Neutrophil (primary cell): ENCODE measurements at regions not wholly inside any gene's neighbourhood (a gene's known extent, or its start where the extent isn't known, plus 50 kb on each side); places are given as distances from the start of the nearest gene placed in this dataset.
"Not testable (repeated sequence)": the region's sequence is repeated elsewhere in the genome, so short reads cannot be mapped to it uniquely, and the experiment has no call there.

ENCODE experiments used
- H3K27ac ChIP-seq: fragments of 200-600 bp; sonication (generic); 2 replicates; pipeline ENCODE4 v1.5.1; 2016; ENCODE audit warnings: mild to moderate bottlenecking, moderate library complexity
- H3K27me3 ChIP-seq: fragments of 200-600 bp; sonication (generic); 2 replicates; pipeline ENCODE4 v1.6.0; 2016; ENCODE audit warnings: mild to moderate bottlenecking
- H3K36me3 ChIP-seq: fragments of 200-600 bp; sonication (generic); 2 replicates; pipeline ENCODE4 v1.5.1; 2017
- H3K4me1 ChIP-seq, 2 experiments: fragments of 200-600 bp in 1 of 2; sonication (generic) in 1 of 2; 1 replicate in 1 of 2; 2 replicates in 1 of 2; pipeline versions ENCODE4 v1.5.1 to v1.6.1; 2013 to 2016; ENCODE audit warnings: low read depth in 1 of 2, low read length in 1 of 2, mild to moderate bottlenecking in 1 of 2, moderate library complexity in 1 of 2; ENCODE audit not compliant: control insufficient read depth in 1 of 2, insufficient read depth in 1 of 2
- H3K4me3 ChIP-seq, 2 experiments: fragments of 200-600 bp in 1 of 2; sonication (generic) in 1 of 2; 1 replicate in 1 of 2; 2 replicates in 1 of 2; pipeline ENCODE4 v1.5.1; 2013 to 2016; ENCODE audit warnings: low read depth in 1 of 2, low read length in 1 of 2, mild to moderate bottlenecking in 1 of 2, moderate library complexity in 1 of 2
- H3K9me3 ChIP-seq: fragments of 200-600 bp; sonication (generic); 2 replicates; pipeline ENCODE4 v1.5.1; 2016
- CTCF ChIP-seq: fragments of 200-600 bp; sonication (generic); IDR thresholded peaks from 2 replicates; pipeline ENCODE4 v1.5.1; 2016; ENCODE audit warnings: antibody characterized with exemption

GRCh38 chr1:157429601-157430240 is 122.6 kb downstream of the FCRL5 start:
- H3K4me3 ChIP-seq, result no peak overlapping the region
- H3K36me3 ChIP-seq, result no peaks in the 10 kb centered on the region
- H3K27me3 ChIP-seq, result no peaks in the 10 kb centered on the region
- no peak for TF ChIP-seq CTCF
- H3K27ac ChIP-seq, result no peak overlapping the region
- no peaks in the 10 kb centered on the region for H3K9me3 ChIP-seq
- H3K4me1 ChIP-seq, result no peaks in the 10 kb centered on the region

GRCh38 chr1:157423764-157424163 is 128.6 kb downstream of the FCRL5 start:
- H3K4me3 ChIP-seq, H3K27ac ChIP-seq, H3K9me3 ChIP-seq, H3K4me1 ChIP-seq, H3K36me3 ChIP-seq, H3K27me3 ChIP-seq: not testable (repeated sequence)

- H3K4me1 ChIP-seq, result no peaks in the 10 kb centered on the region
- H3K36me3 ChIP-seq, result no peaks in the 10 kb centered on the region
- H3K27me3 ChIP-seq, result no peaks in the 10 kb centered on the region
- no peaks in the 10 kb centered on the region for H3K9me3 ChIP-seq
- TF ChIP-seq CTCF, result no peak
- no peak overlapping the region for H3K4me3 ChIP-seq
- no peak overlapping the region for H3K27ac ChIP-seq
These were observed 132.3 kb downstream of the FCRL5 start for GRCh38 chr1:157419845-157420542.

GRCh38 chr1:157418659-157419058 is 133.7 kb downstream of the FCRL5 start:
- no peak for TF ChIP-seq CTCF
- Histone ChIP-seq H3K36me3 (no peaks in the 10 kb centered on the region), H3K27ac (no peak overlapping the region), H3K4me3 (no peak overlapping the region), H3K27me3 (no peaks in the 10 kb centered on the region), H3K9me3 (no peaks in the 10 kb centered on the region), H3K4me1 (no peaks in the 10 kb centered on the region)

- H3K27me3 ChIP-seq, result no peaks in the 10 kb centered on the region
- H3K4me3 ChIP-seq, result no peak overlapping the region
- H3K36me3 ChIP-seq, result no peaks in the 10 kb centered on the region
- no peak overlapping the region for H3K27ac ChIP-seq
- H3K4me1 ChIP-seq, result no peaks in the 10 kb centered on the region
- no peaks in the 10 kb centered on the region for H3K9me3 ChIP-seq
- TF ChIP-seq CTCF, result no peak
These were observed 134.1 kb downstream of the FCRL5 start for GRCh38 chr1:157418231-157418630.

GRCh38 chr1:157415661-157416060 is 136.7 kb downstream of the FCRL5 start:
- Histone ChIP-seq H3K36me3 (no peaks in the 10 kb centered on the region), H3K4me3 (no peak overlapping the region), H3K4me1 (no peaks in the 10 kb centered on the region), H3K9me3 (no peaks in the 10 kb centered on the region), H3K27ac (no peak overlapping the region), H3K27me3 (no peaks in the 10 kb centered on the region)
- TF ChIP-seq CTCF, result no peak
